CD4-positive, alpha-beta memory T cell (primary cell): ENCODE measurements at regions not wholly inside any gene's neighbourhood (a gene's known extent, or its start where the extent isn't known, plus 50 kb on each side); places are given as distances from the start of the nearest gene placed in this dataset.

Experiments
- CTCF ChIA-PET: fragments of 350-600 bp; sonication (Branson Sonifier 250); formaldehyde crosslinking; loops from one replicate; lab custom pipeline; 2021; ENCODE audit warnings: inconsistent platforms; ENCODE audit not compliant: partially characterized antibody; lab: Charles Lee
- POLR2A ChIA-PET: fragments of 350-600 bp; sonication (Branson Sonifier 250); formaldehyde crosslinking; loops from one replicate; lab custom pipeline; 2021; ENCODE audit not compliant: partially characterized antibody; lab: Charles Lee
- DNase-seq, 5 donors: peaks; one replicate each; pipeline versions ENCODE4 v3.0.0 to v3.0.0-alpha.2; 2020 to 2022; ENCODE audit warnings: mixed read lengths in 1 of 5
- H3K27ac ChIP-seq: one replicate; pipeline ENCODE4 v1.7.0; 2013; ENCODE audit warnings: low read depth, low read length
- H3K27me3 ChIP-seq: 2 replicates; pipeline ENCODE4 v1.7.0; 2013; ENCODE audit warnings: mild to moderate bottlenecking, low read length, moderate library complexity; ENCODE audit not compliant: insufficient read depth
- H3K36me3 ChIP-seq: 2 replicates; pipeline ENCODE4 v1.7.0; 2013; ENCODE audit warnings: mild to moderate bottlenecking, low read length, moderate library complexity; ENCODE audit not compliant: insufficient read depth
- H3K4me1 ChIP-seq: 2 replicates; pipeline ENCODE4 v1.7.0; 2013; ENCODE audit warnings: mild to moderate bottlenecking, low read length, moderate library complexity; ENCODE audit not compliant: insufficient read depth
- H3K4me3 ChIP-seq, 2 donors: one replicate each; pipeline ENCODE4 v1.7.0; 2013; ENCODE audit warnings: low read length in 2 of 2, mild to moderate bottlenecking in 1 of 2
- H3K9me3 ChIP-seq, 2 donors: one replicate each; pipeline ENCODE4 v1.7.0; 2013; ENCODE audit warnings: low read length in 2 of 2, control low read depth in 1 of 2; ENCODE audit not compliant: control insufficient read depth in 1 of 2
- H3K27ac Mint-ChIP-seq, 7 donors: one replicate each; pipeline ENCODE4 v1.8.0; 2020 to 2021; ENCODE audit warnings: mixed read lengths in 7 of 7, mild to moderate bottlenecking in 6 of 7, inconsistent platforms in 3 of 7, moderate library complexity in 3 of 7
- H3K27me3 Mint-ChIP-seq, 2 donors: one replicate each; pipeline ENCODE4 v1.8.0; 2020 to 2021; ENCODE audit warnings: mixed read lengths in 2 of 2
- H3K36me3 Mint-ChIP-seq, 2 donors: one replicate each; pipeline ENCODE4 v1.8.0; 2020 to 2021; ENCODE audit warnings: mixed read lengths in 2 of 2, inconsistent platforms in 1 of 2, mild to moderate bottlenecking in 1 of 2
- H3K4me1 Mint-ChIP-seq, 4 donors: one replicate each; pipeline ENCODE4 v1.8.0; 2020 to 2021; ENCODE audit warnings: mixed read lengths in 4 of 4, mild to moderate bottlenecking in 1 of 4
- H3K4me3 Mint-ChIP-seq, 8 donors: one replicate each; pipeline ENCODE4 v1.8.0; 2020 to 2021; ENCODE audit warnings: mixed read lengths in 8 of 8, mild to moderate bottlenecking in 7 of 8, moderate library complexity in 6 of 8, inconsistent platforms in 3 of 8
- H3K9me3 Mint-ChIP-seq, 8 donors: one replicate each; pipeline ENCODE4 v1.8.0; 2020 to 2021; ENCODE audit warnings: mixed read lengths in 8 of 8, mild to moderate bottlenecking in 5 of 8, inconsistent platforms in 3 of 8, moderate library complexity in 1 of 8
- intact Hi-C: fragments of 100-400 bp; cut with micrococcal nuclease; formaldehyde crosslinking; loops from one replicate; pipeline ENCODE4 v1.15.1; 2023

- Mint-ChIP-seq H3K9me3 (peaks cover 0 to 4% (median 0%) of the 10 kb centered on the region in 8 donors), H3K27me3 (peaks cover 3 to 5% of the 10 kb centered on the region in 2 donors), H3K36me3 (no peaks in the 10 kb centered on the region), H3K27ac (no peak overlapping the region), H3K4me3 (no peak overlapping the region), H3K4me1 (no peaks in the 10 kb centered on the region)
- H3K9me3 ChIP-seq, result no peaks in the 10 kb centered on the region
- H3K4me3 ChIP-seq, result no peak overlapping the region
- intact Hi-C loops, result no loop called here
- no peak overlapping the region for H3K27ac ChIP-seq
- ChIA-PET CTCF (no interaction called here), POLR2A (no interaction called here)
- no peaks in the 10 kb centered on the region for H3K36me3 ChIP-seq
- no peak for DNase-seq
- no peaks in the 10 kb centered on the region for H3K27me3 ChIP-seq
- H3K4me1 ChIP-seq, result no peaks in the 10 kb centered on the region
Measured at GRCh38 chr14:55975281-55975910, 142.8 kb upstream of the PELI2 start.

GRCh38 chr14:55976219-55976618 is 142.0 kb upstream of the PELI2 start:
- DNase-seq, result no peak
- Histone ChIP-seq H3K36me3 (no peaks in the 10 kb centered on the region), H3K27ac (no peak overlapping the region), H3K27me3 (no peaks in the 10 kb centered on the region), H3K4me3 (no peak overlapping the region), H3K4me1 (no peaks in the 10 kb centered on the region), H3K9me3 (no peaks in the 10 kb centered on the region)
- ChIA-PET POLR2A (no interaction called here), CTCF (no interaction called here)
- H3K4me1 Mint-ChIP-seq, result no peaks in the 10 kb centered on the region
- no peak overlapping the region for H3K4me3 Mint-ChIP-seq
- no peaks in the 10 kb centered on the region for H3K36me3 Mint-ChIP-seq
- H3K27me3 Mint-ChIP-seq, result peaks cover 0 to under 1% of the 10 kb centered on the region in 2 donors
- peaks cover 0 to 5% (median 2%) of the 10 kb centered on the region in 8 donors for H3K9me3 Mint-ChIP-seq
- no peak overlapping the region for H3K27ac Mint-ChIP-seq
- intact Hi-C loops, result no loop called here

DNA sequence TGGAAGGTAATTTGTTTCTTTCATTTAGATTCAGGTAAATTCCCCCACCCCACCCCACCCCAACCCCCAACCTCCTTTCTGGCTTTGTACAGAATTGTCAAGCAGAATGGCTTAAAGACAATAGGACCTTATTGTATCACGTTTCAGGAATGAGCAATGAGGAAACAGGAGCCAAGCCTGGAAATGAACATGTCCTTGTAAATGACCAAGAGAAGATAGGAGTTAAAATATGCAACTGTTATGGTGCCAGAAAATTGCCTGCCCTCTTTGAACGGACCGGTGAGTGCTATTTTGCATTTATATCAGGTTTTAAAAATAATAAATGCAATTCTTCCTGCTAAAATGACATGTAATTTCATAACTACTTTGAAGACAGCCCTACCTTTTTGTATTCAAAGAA is 141.6 kb upstream of the PELI2 start:
- Histone ChIP-seq H3K36me3 (no peaks in the 10 kb centered on the region), H3K27ac (no peak overlapping the region), H3K4me3 (no peak overlapping the region), H3K27me3 (no peaks in the 10 kb centered on the region), H3K4me1 (no peaks in the 10 kb centered on the region), H3K9me3 (no peaks in the 10 kb centered on the region)
- intact Hi-C loops, result no loop called here
- peaks cover 0 to 2% of the 10 kb centered on the region in 2 donors for H3K27me3 Mint-ChIP-seq
- no peak overlapping the region for H3K4me3 Mint-ChIP-seq
- H3K36me3 Mint-ChIP-seq, result no peaks in the 10 kb centered on the region
- no peak overlapping the region for H3K27ac Mint-ChIP-seq
- peaks cover 0 to 7% (median 2%) of the 10 kb centered on the region in 8 donors for H3K9me3 Mint-ChIP-seq
- ChIA-PET CTCF (no interaction called here), POLR2A (no interaction called here)
- no peak for DNase-seq
- H3K4me1 Mint-ChIP-seq, result no peaks in the 10 kb centered on the region

DNA sequence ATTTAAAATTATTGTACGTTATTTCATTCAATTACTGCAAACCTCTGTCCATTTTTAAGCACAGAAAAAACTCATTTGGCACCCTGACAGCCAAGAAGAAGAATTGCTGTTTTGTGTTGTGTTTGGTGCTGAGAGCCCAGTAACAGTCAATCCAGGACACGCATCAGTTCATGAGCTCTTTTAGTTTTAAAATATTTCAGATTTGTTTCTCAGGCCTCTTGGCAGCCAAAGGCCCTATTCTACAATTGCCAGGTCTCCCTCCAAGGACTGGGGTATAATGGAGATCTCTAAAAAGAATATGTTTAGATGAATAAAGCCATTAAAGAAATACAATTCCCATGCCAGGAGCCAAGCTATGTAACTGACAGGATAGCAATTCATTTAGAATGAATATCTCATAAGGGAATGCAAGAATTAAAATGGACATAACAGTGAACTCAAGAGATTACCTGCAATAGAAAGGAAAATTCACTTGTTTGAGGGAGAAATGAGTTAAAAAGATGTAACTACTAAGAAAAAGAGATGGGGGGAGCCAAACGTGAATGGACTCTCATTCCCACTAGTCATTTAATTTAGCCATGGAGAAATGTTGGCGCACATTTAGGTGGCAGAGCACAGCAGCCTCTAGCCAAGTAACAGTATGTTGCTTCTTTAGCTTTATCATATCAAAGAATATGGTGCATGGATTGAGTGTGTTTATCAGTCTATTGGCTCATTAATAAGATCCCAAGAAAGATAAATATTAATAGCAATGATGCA is 140.6 kb upstream of the PELI2 start:
- no peak overlapping the region for H3K4me3 ChIP-seq
- ChIA-PET CTCF (no interaction called here), POLR2A (no interaction called here)
- H3K9me3 Mint-ChIP-seq, result peaks cover 0 to 7% (median 2%) of the 10 kb centered on the region in 8 donors
- no peaks in the 10 kb centered on the region for H3K36me3 Mint-ChIP-seq
- H3K27ac ChIP-seq, result no peak overlapping the region
- H3K4me3 Mint-ChIP-seq, result no peak overlapping the region
- no peaks in the 10 kb centered on the region for H3K36me3 ChIP-seq
- no peaks in the 10 kb centered on the region for H3K9me3 ChIP-seq
- no peak for DNase-seq
- no peaks in the 10 kb centered on the region for H3K4me1 Mint-ChIP-seq
- H3K27me3 ChIP-seq, result no peaks in the 10 kb centered on the region
- H3K4me1 ChIP-seq, result no peaks in the 10 kb centered on the region
- no peak overlapping the region for H3K27ac Mint-ChIP-seq
- intact Hi-C loops, result no loop called here
- H3K27me3 Mint-ChIP-seq, result peaks cover 0 to 2% of the 10 kb centered on the region in 2 donors

DNA sequence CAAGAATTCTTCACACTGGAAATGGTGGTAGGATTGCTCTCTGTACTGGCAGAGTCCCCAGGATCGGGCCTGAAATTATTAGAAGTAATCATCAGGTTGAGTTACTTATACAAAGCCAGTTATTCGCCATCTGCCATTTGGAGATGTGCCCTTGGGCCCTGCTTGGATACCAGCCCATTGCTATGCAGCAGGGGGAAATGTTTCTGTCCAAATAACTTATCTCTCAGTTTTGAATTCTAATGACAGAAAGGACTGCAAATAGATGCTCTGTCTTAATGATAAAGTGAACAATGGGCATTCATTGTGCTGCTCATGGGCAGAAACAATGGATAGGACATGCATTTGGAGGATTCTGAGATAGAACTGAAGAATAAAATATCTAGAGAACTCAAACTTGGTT is 139.1 kb upstream of the PELI2 start:
- Mint-ChIP-seq H3K27ac (no peak overlapping the region), H3K36me3 (no peaks in the 10 kb centered on the region), H3K27me3 (peaks cover 0 to 4% of the 10 kb centered on the region in 2 donors), H3K4me3 (no peak overlapping the region), H3K4me1 (no peaks in the 10 kb centered on the region), H3K9me3 (peaks cover 0 to 7% (median 2%) of the 10 kb centered on the region in 8 donors)
- POLR2A ChIA-PET, result no interaction called here
- Histone ChIP-seq H3K4me1 (no peaks in the 10 kb centered on the region), H3K9me3 (no peaks in the 10 kb centered on the region), H3K27ac (no peak overlapping the region), H3K27me3 (no peaks in the 10 kb centered on the region), H3K4me3 (no peak overlapping the region), H3K36me3 (no peaks in the 10 kb centered on the region)
- CTCF ChIA-PET, result no interaction called here
- no peak for DNase-seq
- intact Hi-C loops, result no loop called here

DNA sequence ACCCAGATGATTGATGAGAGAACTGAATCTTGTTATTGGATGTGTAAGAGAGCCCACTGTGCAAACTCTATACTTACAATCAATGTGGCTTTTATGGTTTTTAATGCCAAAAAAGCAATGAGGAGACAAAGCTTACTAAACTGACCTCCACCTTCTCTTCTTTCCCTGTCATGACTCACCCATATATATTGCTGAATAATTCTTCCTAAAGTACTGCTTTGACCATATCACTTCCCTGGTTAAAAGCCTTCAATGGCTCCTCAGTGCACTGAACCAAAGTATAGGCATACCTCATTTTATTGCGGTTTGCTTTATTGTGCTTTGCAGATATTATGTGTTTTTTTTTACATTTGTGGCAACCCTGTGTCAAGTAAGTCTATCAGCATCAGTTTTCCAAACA is 138.4 kb upstream of the PELI2 start:
- POLR2A ChIA-PET, result no interaction called here
- no peak overlapping the region for H3K27ac Mint-ChIP-seq
- H3K27ac ChIP-seq, result no peak overlapping the region
- DNase-seq, result no peak
- no peaks in the 10 kb centered on the region for H3K27me3 ChIP-seq
- H3K9me3 ChIP-seq, result no peaks in the 10 kb centered on the region
- peaks cover 0 to 7% (median 2%) of the 10 kb centered on the region in 8 donors for H3K9me3 Mint-ChIP-seq
- intact Hi-C loops, result no loop called here
- H3K4me1 Mint-ChIP-seq, result no peaks in the 10 kb centered on the region
- H3K36me3 Mint-ChIP-seq, result no peaks in the 10 kb centered on the region
- H3K27me3 Mint-ChIP-seq, result peaks cover 2 to 4% of the 10 kb centered on the region in 2 donors
- no peaks in the 10 kb centered on the region for H3K4me1 ChIP-seq
- CTCF ChIA-PET, result no interaction called here
- no peak overlapping the region for H3K4me3 ChIP-seq
- H3K4me3 Mint-ChIP-seq, result no peak overlapping the region
- no peaks in the 10 kb centered on the region for H3K36me3 ChIP-seq

DNA sequence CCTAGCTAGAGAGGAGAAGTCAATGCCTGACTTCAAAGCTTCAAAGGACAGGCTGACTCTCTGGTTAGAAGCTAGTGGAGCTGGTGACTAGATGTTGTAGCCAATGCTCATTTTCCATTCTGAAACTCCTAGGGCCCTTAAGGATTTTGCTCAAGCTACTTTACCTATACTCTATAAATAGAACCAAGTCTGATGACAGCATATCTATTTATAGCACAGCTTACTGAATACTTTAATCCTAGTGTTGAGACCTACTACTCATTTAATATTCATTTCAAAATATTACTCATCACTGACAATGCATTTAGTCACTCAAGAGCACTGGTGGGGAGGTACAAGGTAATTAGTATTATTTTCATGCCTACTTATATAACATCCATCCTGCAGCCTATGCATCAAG is 137.2 kb upstream of the PELI2 start:
- ChIA-PET POLR2A (no interaction called here), CTCF (no interaction called here)
- Mint-ChIP-seq H3K9me3 (peaks cover 0 to 7% (median 3%) of the 10 kb centered on the region in 8 donors), H3K4me1 (no peaks in the 10 kb centered on the region), H3K27ac (no peak overlapping the region), H3K4me3 (no peak overlapping the region), H3K27me3 (peaks cover 6% of the 10 kb centered on the region in 2 donors), H3K36me3 (no peaks in the 10 kb centered on the region)
- no peak for DNase-seq
- no peaks in the 10 kb centered on the region for H3K9me3 ChIP-seq
- intact Hi-C loops, result no loop called here
- no peaks in the 10 kb centered on the region for H3K27me3 ChIP-seq
- no peak overlapping the region for H3K27ac ChIP-seq
- H3K4me1 ChIP-seq, result no peaks in the 10 kb centered on the region
- H3K36me3 ChIP-seq, result no peaks in the 10 kb centered on the region
- no peak overlapping the region for H3K4me3 ChIP-seq
